LoVo (cell line): ENCODE measurements at regions not wholly inside any gene's neighbourhood (a gene's known extent, or its start where the extent isn't known, plus 50 kb on each side); places are given as distances from the start of the nearest gene placed in this dataset.
"Not testable (repeated sequence)": the region's sequence is repeated elsewhere in the genome, so short reads cannot be mapped to it uniquely, and the experiment has no call there.

Source experiments
- DNase-seq: peaks from one replicate; pipeline ENCODE4 v3.0.0-alpha.2; 2016; ENCODE audit warnings: low spot score

DNA sequence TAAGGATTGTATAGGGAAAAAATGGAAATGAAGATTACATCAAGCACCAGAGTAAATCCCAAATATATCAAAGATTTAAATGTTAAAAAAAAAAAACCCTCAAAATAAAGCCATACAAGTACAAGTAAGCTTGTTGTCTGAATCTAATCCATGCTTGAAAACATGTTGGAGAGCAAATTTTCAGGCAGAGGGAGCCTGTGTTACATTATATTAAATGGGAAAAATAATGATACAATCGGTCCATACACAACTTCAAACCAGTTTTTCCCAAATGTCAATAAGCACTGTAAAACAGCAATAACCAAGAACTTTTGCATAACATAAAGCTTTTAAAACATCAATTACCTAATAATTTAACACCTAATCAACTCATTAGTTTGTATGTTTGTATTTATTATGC, 949.4 kb upstream of the ADGRL4 start:
- DNase-seq = no peak

- no peak for DNase-seq
Measured at GRCh38 chr1:79950511-79950910, 944.0 kb upstream of the ADGRL4 start.

DNA sequence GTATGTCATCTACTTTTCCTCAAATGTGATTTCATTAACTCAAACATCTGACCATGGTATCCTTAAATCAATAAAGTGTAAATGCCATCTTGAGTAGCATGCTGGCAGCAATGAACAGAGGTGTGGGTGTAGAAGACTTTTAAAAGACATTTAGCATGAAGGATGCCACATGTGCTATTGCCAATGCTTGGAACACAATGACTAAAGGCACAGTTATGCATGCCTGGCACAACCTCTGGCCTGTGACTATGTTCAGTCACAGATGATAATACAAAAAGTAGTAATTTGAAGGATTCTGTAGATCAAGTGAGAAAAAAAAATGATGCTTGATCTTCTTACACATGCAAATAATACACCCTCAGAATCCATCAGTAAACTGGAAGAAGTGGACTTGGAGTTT, 938.9 kb upstream of the ADGRL4 start:
- no peak for DNase-seq

DNA sequence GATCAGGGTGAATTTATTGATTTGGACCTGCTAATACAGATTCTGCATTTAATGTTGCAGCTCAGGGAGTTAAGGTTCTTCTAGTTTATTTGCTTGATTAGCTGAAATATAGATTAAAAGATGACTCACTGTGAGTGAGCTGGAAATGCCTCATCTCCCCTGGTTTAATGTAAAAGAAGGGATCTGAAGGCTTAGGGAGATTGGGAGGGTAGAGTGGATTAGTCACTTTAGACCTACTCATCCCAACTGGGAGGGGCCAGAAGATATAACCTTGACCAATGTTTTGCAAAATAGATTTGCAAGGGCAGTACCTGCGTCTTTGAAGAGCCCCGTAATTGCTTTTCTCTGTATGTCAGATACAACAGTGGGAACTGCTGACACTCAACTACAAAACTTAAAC, 922.8 kb upstream of the ADGRL4 start:
- DNase-seq = no peak

DNA sequence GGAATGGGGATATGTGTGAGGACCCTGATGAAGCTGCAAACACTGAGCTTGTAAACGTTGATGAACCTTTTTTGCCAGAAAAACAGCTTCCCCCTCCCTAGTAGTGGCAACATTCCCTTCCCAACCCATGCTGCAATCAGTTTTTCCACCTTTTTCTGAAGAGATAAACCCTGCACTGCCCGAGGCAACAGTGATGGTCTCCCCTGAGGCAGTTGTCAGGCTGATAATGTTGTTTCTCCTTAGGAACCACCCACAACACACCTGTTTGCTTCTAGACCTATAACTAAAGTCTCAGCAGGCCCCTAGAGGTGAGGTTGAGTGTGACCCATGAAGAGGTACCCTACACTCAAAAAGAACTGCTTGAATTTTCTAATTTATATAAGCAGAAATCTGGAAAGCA, 922.4 kb upstream of the ADGRL4 start:
- DNase-seq = no peak

DNA sequence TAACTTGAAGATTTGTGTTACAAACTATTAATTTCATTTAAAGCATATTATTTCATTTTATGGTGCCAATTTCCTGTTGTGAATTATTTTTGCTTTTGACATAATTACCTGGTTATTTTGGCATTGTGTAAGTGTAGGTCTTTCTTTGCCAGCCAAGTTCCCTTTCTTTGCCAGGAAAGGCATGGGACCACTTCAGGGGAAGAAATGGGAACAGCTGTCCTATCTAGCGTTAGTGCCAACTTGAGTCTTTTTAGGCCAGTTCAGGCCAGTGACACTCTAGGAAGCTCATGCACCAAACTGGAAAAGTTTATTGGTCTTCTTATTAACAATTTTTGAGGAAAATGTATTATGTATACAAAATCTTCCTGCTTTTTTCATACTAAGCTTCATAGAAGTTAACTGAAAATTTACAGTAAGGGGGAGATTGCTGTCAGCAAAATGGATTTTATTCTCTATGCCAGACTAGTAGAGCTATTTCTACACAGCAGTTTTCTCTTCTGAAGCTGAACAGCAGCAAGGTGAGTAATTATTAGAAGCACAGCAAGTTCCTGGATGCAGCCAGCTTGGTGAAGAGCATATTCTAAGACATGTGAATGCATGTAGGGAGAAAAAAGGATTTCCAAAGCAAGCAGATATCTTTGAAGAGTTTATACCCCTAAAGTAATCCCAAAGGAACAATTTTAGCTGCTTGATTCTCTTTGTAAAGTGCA, 914.6 kb upstream of the ADGRL4 start:
- no peak for DNase-seq

GRCh38 chr1:79914896-79915295, 908.4 kb upstream of the ADGRL4 start:
- no peak for DNase-seq

GRCh38 chr1:79912813-79913212, 906.3 kb upstream of the ADGRL4 start:
- no peak for DNase-seq

- no peak for DNase-seq
Measured at GRCh38 chr1:79903321-79903720, 896.8 kb upstream of the ADGRL4 start.

- DNase-seq = no peak
Measured at GRCh38 chr1:79902418-79902817, 895.9 kb upstream of the ADGRL4 start.

DNA sequence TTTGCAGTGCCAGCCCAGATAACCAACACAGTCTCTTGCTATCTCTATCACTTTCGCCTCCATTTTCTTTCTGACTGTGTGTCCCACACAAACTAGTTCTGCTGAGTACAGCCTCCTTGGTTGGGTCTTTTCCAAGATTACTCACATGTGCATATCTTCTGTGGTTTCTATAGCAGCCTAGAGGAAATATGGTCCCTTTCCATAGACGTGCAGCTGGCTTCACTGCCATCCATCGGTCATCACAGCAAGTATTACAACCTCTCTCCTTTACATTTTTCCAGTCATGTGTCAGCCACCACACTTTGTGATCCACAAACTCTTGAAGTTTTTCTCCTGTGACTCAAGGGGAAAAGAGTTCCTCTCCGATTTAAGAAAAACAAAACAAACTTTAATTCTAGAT, 893.4 kb upstream of the ADGRL4 start:
- DNase-seq = no peak

DNA sequence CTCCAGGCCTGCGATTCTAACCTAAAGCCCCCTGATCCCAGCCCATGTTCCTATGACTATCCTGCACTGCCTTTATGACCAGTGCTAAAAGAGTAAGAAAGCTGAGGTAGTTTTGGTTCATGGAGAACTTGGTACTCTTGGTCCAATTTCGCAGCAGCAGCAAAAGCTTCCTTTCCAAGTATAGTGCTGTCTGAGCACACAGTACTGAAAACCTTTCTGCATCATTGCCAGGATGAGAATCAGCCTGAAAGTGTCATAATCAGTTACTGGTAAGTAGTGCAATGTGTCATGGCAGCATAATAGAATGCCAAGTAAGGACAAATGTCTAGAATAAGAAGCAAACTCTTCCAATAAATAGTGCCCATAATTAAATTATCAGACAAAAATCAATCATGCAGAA, 889.6 kb upstream of the ADGRL4 start:
- no peak for DNase-seq

DNA sequence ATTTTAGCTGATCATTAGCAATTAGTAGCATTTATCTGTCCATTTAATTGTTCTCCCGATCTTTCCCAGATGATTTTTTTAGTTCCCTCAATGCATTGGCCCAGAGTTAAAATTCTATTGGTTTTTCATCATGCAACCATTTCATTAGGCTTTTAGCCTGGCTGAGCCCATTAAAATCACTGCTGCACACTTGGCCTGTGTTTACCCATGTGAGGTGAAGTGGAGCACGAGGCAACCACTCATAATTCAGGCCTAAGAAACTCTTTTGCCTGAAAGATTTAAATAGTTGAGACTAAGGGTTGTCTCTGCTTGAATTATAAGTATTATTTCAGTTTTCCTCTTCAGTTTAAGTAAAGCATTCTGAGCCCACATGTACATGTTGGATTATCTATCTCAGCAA, 889.0 kb upstream of the ADGRL4 start:
- no peak for DNase-seq

- DNase-seq = not testable (repeated sequence)
Measured at GRCh38 chr1:79894129-79894528, 887.6 kb upstream of the ADGRL4 start.

- no peak for DNase-seq
Measured at GRCh38 chr1:79887059-79887458, 880.5 kb upstream of the ADGRL4 start.

GRCh38 chr1:79885101-79885500, 878.6 kb upstream of the ADGRL4 start:
- DNase-seq = no peak

DNA sequence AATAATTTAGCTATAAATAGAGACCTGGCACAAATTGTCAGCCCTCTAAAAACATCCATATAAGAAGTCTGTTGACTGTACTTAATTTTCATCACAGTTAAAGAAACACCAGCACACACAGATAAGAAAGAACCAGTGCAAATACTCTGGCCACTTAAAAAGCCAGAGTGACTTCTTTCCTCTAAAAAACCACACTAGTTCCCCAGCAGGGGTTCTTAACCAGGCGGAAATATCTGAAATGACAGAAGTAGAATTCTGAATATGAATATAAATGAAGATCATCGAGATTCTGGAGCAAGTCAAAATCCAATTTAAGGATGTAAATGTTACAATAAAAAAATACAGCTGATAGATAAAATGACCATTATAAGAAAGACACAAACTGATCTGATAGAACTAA, 870.6 kb upstream of the ADGRL4 start:
- DNase-seq = no peak

DNA sequence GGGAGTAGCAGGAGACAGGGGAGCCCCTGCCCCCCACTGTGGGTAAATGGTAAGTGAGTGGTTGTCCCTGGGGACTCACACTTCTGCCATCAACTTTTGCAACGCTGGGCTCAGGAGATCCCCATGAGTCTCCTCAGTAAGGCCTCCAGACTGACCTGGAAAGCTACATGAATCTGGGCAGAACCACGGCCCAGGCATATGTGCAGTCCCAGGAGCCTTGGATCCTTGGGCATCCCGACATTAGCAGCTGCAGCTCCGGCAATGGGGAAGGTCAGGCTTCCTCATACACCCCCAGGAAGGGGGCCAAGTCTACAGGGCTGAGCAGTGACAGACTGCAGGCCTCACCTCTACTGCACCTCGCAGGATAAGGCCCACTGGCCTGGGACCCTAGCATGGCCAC, 868.7 kb upstream of the ADGRL4 start:
- DNase-seq = no peak

- no peak for DNase-seq
Measured at GRCh38 chr1:79874289-79874688, 867.8 kb upstream of the ADGRL4 start.

GRCh38 chr1:79859212-79859948, 852.9 kb upstream of the ADGRL4 start:
- peak; percentile 11 for DNase-seq

GRCh38 chr1:79852004-79852403, 845.5 kb upstream of the ADGRL4 start:
- no peak for DNase-seq

DNA sequence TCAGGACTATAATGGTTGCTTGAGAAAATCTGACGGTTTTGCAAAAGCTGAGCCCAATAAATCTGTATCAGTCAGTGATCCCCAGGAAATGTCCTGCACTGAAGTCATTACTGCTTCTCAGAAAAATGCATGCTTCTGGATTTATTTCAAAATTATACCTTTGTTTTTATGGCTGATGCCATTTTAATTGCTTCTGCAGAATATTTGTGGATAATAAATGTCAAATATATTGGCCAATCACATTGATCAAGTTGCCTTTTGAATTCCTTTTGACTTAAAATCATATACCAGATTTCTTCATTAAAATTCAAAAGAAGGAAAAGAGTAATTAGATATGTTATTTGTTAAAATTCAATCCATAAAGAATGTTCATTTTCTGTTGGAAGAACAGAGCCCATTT, 842.9 kb upstream of the ADGRL4 start:
- DNase-seq = no peak

- DNase-seq = no peak
Measured at GRCh38 chr1:79848316-79848715, 841.8 kb upstream of the ADGRL4 start.

- DNase-seq = no peak
Measured at GRCh38 chr1:79847700-79848099, 841.2 kb upstream of the ADGRL4 start.
